ENCODE measurements at regions not wholly inside any gene's neighbourhood (a gene's known extent, or its start where the extent isn't known, plus 50 kb on each side); places are given as distances from the start of the nearest gene placed in this dataset.

GRCh38 chr13:54337540-54337939, 1308.9 kb downstream of the OLFM4 start (continued):
- TF ChIP-seq FOSL1 (IDR thresholded peaks at IDR 0.05; ENCODE audit: insufficient read depth, low read depth, low read length) (no peak), USF2 (IDR thresholded peaks at IDR 0.05; ENCODE audit: low read length) (no peak), SIX5 (IDR thresholded peaks at IDR 0.05; ENCODE audit: low read depth, low read length) (no peak), NRF1 (IDR thresholded peaks at IDR 0.05; ENCODE audit: low read depth, low read length) (no peak), POLR2A (IDR thresholded peaks at IDR 0.05; ENCODE audit: control extremely low read depth in 1 of 2, low read depth in 2 of 2, low read length in 2 of 2) (no peak)

All from H1 (cell line).